Activated T-helper 9 cell treated with anti-CD3 and anti-CD28 coated beads, Interleukin-2, amount 50 U/mL, for 16 hours (primary cell): ENCODE measurements at regions not wholly inside any gene's neighbourhood (a gene's known extent, or its start where the extent isn't known, plus 50 kb on each side); places are given as distances from the start of the nearest gene placed in this dataset.

Experiments used
- DNase-seq: peaks from one replicate; pipeline ENCODE4 v3.0.0-alpha.2; 2020; ENCODE audit warnings: low read depth

GRCh38 chr5:159536646-159537045 lies 206.4 kb upstream of the IL12B start:
- DNase-seq = no peak

GRCh38 chr5:159539678-159540077 lies 209.4 kb upstream of the IL12B start:
- no peak for DNase-seq

DNA sequence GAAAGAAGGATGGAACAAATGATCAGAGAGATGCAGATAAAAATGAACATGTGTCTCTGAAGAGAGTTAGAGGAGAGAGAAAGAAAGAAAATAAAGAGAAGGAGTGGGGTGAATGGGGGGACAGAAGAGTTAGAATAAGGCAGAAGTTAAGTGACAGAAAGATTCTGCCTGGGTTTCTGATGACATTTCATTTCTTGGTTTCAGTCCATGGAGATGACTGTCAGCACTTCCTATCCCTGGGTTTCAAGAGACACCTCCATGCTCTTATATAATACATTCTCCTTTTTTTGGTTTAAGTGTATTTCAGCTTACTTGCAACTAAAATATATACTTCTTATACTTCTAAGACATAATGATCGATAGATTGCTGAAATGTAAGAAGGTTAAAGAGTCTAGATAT lies 213.0 kb upstream of the IL12B start:
- DNase-seq = no peak

GRCh38 chr5:159545156-159545555 lies 214.9 kb upstream of the IL12B start:
- no peak for DNase-seq

GRCh38 chr5:159547466-159548195 lies 217.3 kb upstream of the IL12B start:
- DNase-seq = no peak

- DNase-seq = no peak
Observed at GRCh38 chr5:159548517-159548916, 218.2 kb upstream of the IL12B start.

DNA sequence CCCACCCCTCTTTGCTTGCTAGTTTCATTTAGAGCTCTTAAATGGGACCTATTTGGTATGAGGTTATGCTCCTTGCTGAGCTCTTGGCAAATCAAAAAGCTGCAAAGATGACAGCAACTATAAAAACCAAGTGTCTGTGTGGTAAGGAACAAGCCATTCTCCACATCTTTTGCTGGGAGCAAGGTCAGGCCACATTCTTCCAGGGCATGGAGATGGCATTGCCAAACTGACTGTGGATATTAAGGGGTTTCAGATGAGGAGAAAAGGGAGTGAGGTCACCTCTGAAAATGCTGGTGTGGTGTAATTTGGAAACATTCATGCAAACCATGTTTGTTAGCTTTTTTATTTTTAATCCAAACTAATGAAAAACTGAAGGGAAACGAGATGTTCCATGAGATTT lies 218.8 kb upstream of the IL12B start:
- DNase-seq = no peak

- no peak for DNase-seq
Observed at GRCh38 chr5:159550951-159551350, 220.7 kb upstream of the IL12B start.

DNA sequence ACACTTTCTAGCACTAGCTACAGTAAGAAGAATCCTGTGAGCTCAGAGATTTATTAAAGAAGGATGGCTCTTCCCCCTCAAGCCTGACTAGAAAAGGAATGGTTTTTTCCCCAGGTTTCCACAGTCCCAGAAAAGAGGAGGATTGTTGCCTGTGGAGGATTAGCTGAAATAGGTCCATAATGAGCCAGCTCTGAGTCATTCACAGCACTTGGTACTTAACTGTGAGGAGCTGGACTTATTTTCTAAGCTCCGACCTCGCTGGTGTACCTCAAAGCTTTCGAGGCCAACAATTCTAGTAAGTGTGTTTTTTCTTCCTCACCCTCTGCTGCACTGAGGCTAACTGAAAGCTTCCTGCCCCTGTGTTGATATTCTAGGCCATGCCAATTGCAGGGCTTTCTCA lies 222.5 kb upstream of the IL12B start:
- DNase-seq = no peak

DNA sequence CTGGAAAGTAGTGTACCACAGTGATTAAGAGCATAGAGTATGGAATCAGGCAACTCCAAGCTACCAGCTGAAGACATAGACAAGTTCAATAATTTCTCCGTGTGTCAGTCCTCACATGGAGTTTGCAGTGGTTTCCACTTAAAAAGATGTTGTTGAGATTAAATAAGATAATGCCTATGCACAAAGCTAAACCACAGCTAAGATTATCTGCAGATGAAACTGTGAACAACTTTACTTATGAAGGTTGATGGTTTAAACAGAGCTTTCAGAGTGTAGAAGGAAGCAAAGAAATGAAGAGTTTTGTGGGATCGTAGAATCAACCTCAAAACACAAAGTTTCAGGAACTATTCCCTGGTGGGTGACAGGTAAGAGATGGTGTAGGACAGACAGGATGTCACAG lies 223.5 kb upstream of the IL12B start:
- DNase-seq = no peak

DNA sequence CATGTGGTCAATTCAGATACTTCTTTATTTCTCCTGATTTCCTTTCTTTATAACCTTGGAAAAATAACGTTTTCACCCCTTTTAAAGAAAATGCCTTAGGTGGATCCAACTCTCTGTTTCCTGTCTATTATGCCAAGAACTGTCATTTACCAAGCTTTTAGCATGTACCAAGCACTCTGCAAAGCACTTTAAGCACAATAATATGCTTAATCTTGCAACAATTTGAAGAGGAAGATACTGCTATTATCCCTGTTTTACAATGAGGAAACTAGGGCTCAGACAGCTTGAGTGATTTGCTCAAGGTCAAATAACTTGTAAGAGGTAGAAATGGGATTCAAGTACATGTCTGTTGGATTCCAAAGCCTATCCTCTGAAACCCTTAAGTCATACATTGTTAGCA lies 224.8 kb upstream of the IL12B start:
- no peak for DNase-seq

DNA sequence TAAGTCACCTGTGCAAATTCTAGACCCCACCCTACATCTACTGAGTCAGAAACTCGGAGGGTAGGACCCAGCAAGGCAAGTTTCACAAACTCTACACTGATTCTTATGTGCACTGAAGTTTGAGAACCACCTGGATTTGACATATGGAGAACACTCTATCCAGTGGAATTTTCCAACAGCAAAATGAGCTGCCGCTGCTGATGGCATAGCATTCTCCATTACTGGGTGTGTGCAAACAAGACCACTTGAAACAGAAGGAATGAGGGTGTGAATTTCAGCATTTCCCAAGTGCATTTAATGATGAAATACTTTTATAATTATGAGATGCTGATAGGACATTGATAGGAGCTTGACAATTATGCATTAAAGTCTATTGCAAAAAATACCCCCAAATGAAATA lies 229.1 kb upstream of the IL12B start:
- DNase-seq = no peak

GRCh38 chr5:159560088-159560487 lies 229.8 kb upstream of the IL12B start:
- DNase-seq = no peak

GRCh38 chr5:159564031-159564430 lies 233.7 kb upstream of the IL12B start:
- no peak for DNase-seq

DNA sequence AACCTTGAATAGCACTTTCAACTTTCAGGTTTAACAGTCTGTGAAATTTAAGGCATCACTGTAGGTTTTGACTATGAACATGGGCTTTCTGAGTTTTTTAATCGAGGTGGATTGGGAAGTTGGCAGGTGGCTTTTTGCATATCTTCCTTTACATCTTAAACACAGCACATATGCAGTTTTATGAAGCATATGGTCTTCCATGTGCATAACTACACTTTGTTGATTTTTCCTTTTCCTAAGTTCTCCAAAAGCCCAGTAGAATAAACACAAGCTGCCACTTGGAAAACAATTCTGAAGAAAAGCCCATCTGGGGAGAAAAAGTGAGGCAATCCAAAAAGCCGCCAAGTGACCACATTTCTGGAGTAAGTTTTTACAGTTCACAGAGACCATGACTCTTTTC lies 236.5 kb upstream of the IL12B start:
- no peak for DNase-seq

GRCh38 chr5:159567461-159567860 lies 237.2 kb upstream of the IL12B start:
- no peak for DNase-seq

DNA sequence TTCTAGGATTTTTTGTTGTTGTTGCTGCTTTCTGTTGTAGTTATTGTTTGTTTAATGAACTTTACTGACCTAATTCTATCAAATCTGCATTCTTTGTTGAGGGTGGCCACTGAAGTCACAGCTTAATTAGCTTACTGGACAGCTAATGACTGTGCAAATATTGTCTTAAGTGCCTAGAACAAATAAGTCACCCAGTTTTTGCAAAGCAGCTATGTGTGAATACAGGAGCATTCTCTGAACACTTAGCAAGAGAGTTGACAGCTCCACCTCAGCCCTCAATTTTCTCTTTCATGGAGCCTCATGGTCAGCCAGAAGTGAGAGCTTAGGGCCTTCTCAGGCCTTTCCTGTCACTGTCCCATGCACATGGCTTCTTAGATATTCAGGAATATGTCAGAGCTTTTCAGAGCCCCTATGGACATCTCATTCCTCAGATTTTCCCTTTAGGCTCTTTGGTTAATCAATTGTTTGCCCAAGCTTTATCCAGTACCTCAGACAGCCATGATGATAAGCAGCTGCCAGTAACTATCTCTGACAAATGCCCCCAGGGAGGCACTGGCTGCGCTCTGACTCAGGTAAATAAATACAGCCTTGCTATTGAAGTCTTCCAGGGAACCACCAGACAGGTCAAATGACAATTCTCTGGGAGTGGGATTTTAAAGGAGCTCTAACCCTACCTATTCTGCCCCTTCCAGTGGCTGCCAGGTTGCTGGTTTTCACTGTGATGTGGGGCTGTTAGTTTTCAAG lies 241.4 kb upstream of the IL12B start:
- no peak for DNase-seq

GRCh38 chr5:159576902-159577301 lies 246.6 kb upstream of the IL12B start:
- DNase-seq = no peak

DNA sequence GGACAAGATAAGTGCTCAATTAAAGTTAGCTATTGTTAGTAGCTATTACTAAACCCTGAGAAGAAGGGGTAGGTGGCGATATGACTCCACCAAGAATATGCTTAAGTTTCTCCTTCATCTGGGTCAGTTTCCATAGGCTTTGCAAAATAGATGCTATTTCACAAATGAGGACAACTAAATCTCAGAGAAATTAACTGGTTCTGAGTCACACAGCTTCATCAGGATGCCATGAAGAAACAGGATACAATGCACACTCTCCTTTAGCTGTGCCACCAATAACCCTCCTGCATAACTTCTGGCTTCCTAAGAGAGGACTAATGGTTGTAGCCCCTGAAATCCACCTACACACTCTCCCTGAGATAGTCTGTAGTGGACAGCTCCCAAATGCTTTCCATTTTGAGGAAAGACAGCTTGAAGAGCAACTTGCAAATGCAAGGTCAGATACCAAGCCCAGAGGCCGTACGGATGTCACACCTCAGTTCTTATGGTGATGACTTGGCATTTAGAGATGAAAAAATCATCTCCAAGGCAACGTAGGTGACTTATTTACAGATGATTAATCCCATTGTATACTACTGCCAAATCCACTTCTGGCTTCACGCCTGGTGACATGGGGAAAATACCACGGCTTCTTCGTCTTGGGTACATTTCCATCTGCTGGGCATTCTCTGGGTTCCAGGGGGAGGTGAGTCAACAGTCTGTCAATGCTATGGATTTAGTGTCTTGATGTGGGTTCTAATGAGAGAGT lies 251.4 kb upstream of the IL12B start:
- no peak for DNase-seq

GRCh38 chr5:159582756-159583541 lies 252.7 kb upstream of the IL12B start:
- DNase-seq = no peak

GRCh38 chr5:159586921-159587320 lies 256.6 kb upstream of the IL12B start:
- DNase-seq = no peak

GRCh38 chr5:159588941-159589340 lies 258.7 kb upstream of the IL12B start:
- no peak for DNase-seq
